Fibroblast of lung (primary cell): ENCODE measurements at regions not wholly inside any gene's neighbourhood (a gene's known extent, or its start where the extent isn't known, plus 50 kb on each side); places are given as distances from the start of the nearest gene placed in this dataset.
A peak's percentile ranks its signal among the peaks of the same experiment; 100 is the strongest.

Experiments used
- DNase-seq, 2 donors: peaks; one replicate each; pipeline versions ENCODE4 v3.0.0 to v3.0.0-alpha.2; 2010; ENCODE audit warnings: low read depth in 2 of 2
- H2AFZ ChIP-seq: 2 replicates; pipeline ENCODE4 v1.5.1; 2012; ENCODE audit warnings: low read length, control low read depth, inconsistent platforms
- H3K27ac ChIP-seq: 2 replicates; pipeline ENCODE4 v1.5.1; 2011; ENCODE audit warnings: low read length, control low read depth; ENCODE audit not compliant: insufficient read depth
- H3K27me3 ChIP-seq: 2 replicates; pipeline ENCODE4 v1.5.1; 2011; ENCODE audit warnings: mild to moderate bottlenecking, low read length; ENCODE audit not compliant: control insufficient read depth, insufficient read depth
- H3K36me3 ChIP-seq: 2 replicates; pipeline ENCODE4 v1.5.1; 2011; ENCODE audit warnings: low read length; ENCODE audit not compliant: control insufficient read depth, insufficient read depth
- H3K4me1 ChIP-seq: 2 replicates; pipeline ENCODE4 v1.5.1; 2011; ENCODE audit warnings: low read length; ENCODE audit not compliant: control insufficient read depth, insufficient read depth; ENCODE audit errors: extremely low read depth
- H3K4me2 ChIP-seq: 2 replicates; pipeline ENCODE4 v1.5.1; 2011; ENCODE audit warnings: low read length, control low read depth; ENCODE audit not compliant: insufficient read depth; ENCODE audit errors: extremely low read depth
- H3K4me3 ChIP-seq, 4 experiments: fragments of 200-600 bp in 1 of 4; sonication (generic) in 1 of 4; replicated peaks in 1 of 4; 2 replicates each; pipeline ENCODE4 v1.5.1; 2011 to 2016; ENCODE audit warnings: low read length in 4 of 4, low read depth in 3 of 4, mild to moderate bottlenecking in 3 of 4, control low read depth in 2 of 4, inconsistent platforms in 1 of 4, mixed read lengths in 1 of 4; ENCODE audit not compliant: insufficient read depth in 1 of 4; ENCODE audit errors: control extremely low read depth in 1 of 4
- H3K79me2 ChIP-seq: 2 replicates; pipeline ENCODE4 v1.5.1; 2012; ENCODE audit warnings: mild to moderate bottlenecking, low read length, inconsistent platforms; ENCODE audit not compliant: control insufficient read depth, insufficient read depth
- H3K9ac ChIP-seq: 2 replicates; pipeline ENCODE4 v1.5.1; 2011; ENCODE audit warnings: mild to moderate bottlenecking, low read length, control low read depth; ENCODE audit not compliant: insufficient read depth
- H3K9me3 ChIP-seq: 2 replicates; pipeline ENCODE4 v1.5.1; 2012; ENCODE audit warnings: low read depth, low read length; ENCODE audit not compliant: control insufficient read depth, insufficient read depth
- H4K20me1 ChIP-seq: 2 replicates; pipeline ENCODE4 v1.5.1; 2011; ENCODE audit warnings: low read length; ENCODE audit not compliant: control insufficient read depth, insufficient read depth; ENCODE audit errors: extremely low read depth
- CTCF ChIP-seq, 2 donors: IDR thresholded peaks in 1 of 2; conservative IDR thresholded peaks in 1 of 2; 1 replicate in 1 of 2; 2 replicates in 1 of 2; pipeline ENCODE4 v1.5.1; 2011 to 2012; ENCODE audit warnings: low read length in 2 of 2, control low read depth in 1 of 2, inconsistent platforms in 1 of 2, low read depth in 1 of 2, mild to moderate bottlenecking in 1 of 2
- EZH2 ChIP-seq: IDR thresholded peaks from 2 replicates; pipeline ENCODE4 v1.5.1; 2012; ENCODE audit warnings: low read length, control low read depth, mild to moderate bottlenecking; ENCODE audit errors: missing control alignments

GRCh38 chr14:22380571-22381407 is 208.2 kb downstream of the DAD1 start:
- H3K27me3 ChIP-seq = no peaks in the 10 kb centered on the region
- H3K4me2 ChIP-seq = peak overlapping the region; percentile 28
- peak overlapping the region in 3 of 4 experiments; percentile 1 to 24 (median 6) for H3K4me3 ChIP-seq
- no peak for TF ChIP-seq EZH2
- no peak for TF ChIP-seq CTCF (conservative IDR thresholded peaks at IDR 0.05 in 1 of 2, IDR thresholded peaks at IDR 0.05 in 1 of 2; ENCODE audit: low read depth in 1 of 2, low read length in 2 of 2)
- H3K27ac ChIP-seq = no peak overlapping the region
- no peak overlapping the region for H3K9ac ChIP-seq
- H3K9me3 ChIP-seq = no peaks in the 10 kb centered on the region
- no peaks in the 10 kb centered on the region for H3K36me3 ChIP-seq
- H3K79me2 ChIP-seq = no peaks in the 10 kb centered on the region
- H2AFZ ChIP-seq = no peak overlapping the region
- no peaks in the 10 kb centered on the region for H4K20me1 ChIP-seq
- peak; percentile 33 to 79 for DNase-seq
- H3K4me1 ChIP-seq = no peaks in the 10 kb centered on the region

GRCh38 chr14:22379727-22380126 is 209.3 kb downstream of the DAD1 start:
- Histone ChIP-seq H3K4me2 (no peak overlapping the region), H3K4me3 (no peak overlapping the region), H2AFZ (no peak overlapping the region)

GRCh38 chr14:22378181-22378580 is 210.8 kb downstream of the DAD1 start:
- Histone ChIP-seq H2AFZ (no peak overlapping the region), H3K9me3 (no peaks in the 10 kb centered on the region), H3K4me2 (no peak overlapping the region), H3K9ac (no peak overlapping the region), H3K27me3 (no peaks in the 10 kb centered on the region), H3K79me2 (no peaks in the 10 kb centered on the region), H3K4me1 (no peaks in the 10 kb centered on the region), H3K4me3 (no peak overlapping the region), H3K36me3 (no peaks in the 10 kb centered on the region), H4K20me1 (no peaks in the 10 kb centered on the region), H3K27ac (no peak overlapping the region)
- no peak for DNase-seq
- TF ChIP-seq EZH2 = no peak
- no peak for TF ChIP-seq CTCF (conservative IDR thresholded peaks at IDR 0.05 in 1 of 2, IDR thresholded peaks at IDR 0.05 in 1 of 2; ENCODE audit: low read depth in 1 of 2, low read length in 2 of 2)

More at GRCh38 chr14:22379727-22380126, 209.3 kb downstream of the DAD1 start:
- Histone ChIP-seq H3K27ac (no peak overlapping the region), H3K27me3 (no peaks in the 10 kb centered on the region), H3K4me1 (no peaks in the 10 kb centered on the region), H3K9ac (no peak overlapping the region), H3K36me3 (no peaks in the 10 kb centered on the region), H3K9me3 (no peaks in the 10 kb centered on the region), H4K20me1 (no peaks in the 10 kb centered on the region), H3K79me2 (no peaks in the 10 kb centered on the region)
- peak in 1 of 2 donors; percentile 88 for DNase-seq
- TF ChIP-seq EZH2 = no peak
- TF ChIP-seq CTCF (conservative IDR thresholded peaks at IDR 0.05 in 1 of 2, IDR thresholded peaks at IDR 0.05 in 1 of 2; ENCODE audit: low read depth in 1 of 2, low read length in 2 of 2) = no peak
